AG09309 (cell line): ENCODE measurements at regions not wholly inside any gene's neighbourhood (a gene's known extent, or its start where the extent isn't known, plus 50 kb on each side); places are given as distances from the start of the nearest gene placed in this dataset.

ENCODE experiments used
- DNase-seq: peaks from one replicate; pipeline ENCODE4 v3.0.0-alpha.2; 2010; ENCODE audit warnings: low read depth
- H3K4me3 ChIP-seq: 2 replicates; pipeline ENCODE4 v1.5.1; 2011; ENCODE audit warnings: mild to moderate bottlenecking, low read depth, low read length, moderate library complexity; ENCODE audit not compliant: control insufficient read depth
- TF ChIP-seq, protein P1 (sequence below): IDR thresholded peaks from 2 replicates; pipeline ENCODE4 v1.5.1; 2011; ENCODE audit warnings: mild to moderate bottlenecking, low read depth, low read length, inconsistent platforms; ENCODE audit not compliant: insufficient read depth, control insufficient read depth; ENCODE audit errors: missing control alignments

DNA sequence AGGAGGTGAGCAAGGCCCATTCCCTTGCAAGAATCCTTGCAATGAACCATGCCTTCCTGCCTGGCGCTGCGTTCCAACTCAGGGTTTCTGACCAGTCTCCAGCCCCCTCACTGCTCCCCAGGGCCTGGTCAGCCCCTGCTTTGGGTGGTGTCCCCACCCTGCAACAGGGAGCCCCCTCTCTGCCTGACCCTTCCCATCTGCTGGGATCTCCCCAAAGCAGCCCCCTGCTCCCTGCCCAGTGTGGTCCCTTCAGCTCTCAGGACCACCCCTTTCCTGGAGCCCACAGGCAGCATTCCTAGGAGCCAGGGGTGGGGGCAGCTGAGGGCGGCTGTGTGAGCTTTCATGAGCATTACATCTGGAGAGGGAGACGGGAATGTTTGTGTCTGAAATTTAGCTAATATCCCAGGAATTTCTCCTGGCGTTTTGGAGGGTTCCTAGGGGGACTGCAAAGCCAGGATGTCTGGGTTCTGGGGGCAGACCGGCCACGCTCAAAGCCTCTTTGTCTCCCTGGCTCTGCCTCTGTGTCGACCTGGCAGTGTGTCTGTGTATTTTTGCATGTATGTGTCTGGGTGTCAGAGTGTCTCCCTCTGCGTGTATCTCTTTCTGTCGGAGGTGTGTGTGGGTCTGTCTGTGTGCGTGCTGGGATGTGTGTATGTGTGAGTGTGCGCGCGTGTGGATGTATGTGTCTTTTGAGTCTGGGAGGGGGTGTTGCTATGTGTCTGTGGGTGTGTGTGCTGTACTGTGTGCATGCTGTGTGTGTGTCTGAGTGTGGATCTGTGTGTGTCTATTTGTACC, 300.5 kb upstream of the ZMIZ1 start:
- TF ChIP-seq, protein P1, sequence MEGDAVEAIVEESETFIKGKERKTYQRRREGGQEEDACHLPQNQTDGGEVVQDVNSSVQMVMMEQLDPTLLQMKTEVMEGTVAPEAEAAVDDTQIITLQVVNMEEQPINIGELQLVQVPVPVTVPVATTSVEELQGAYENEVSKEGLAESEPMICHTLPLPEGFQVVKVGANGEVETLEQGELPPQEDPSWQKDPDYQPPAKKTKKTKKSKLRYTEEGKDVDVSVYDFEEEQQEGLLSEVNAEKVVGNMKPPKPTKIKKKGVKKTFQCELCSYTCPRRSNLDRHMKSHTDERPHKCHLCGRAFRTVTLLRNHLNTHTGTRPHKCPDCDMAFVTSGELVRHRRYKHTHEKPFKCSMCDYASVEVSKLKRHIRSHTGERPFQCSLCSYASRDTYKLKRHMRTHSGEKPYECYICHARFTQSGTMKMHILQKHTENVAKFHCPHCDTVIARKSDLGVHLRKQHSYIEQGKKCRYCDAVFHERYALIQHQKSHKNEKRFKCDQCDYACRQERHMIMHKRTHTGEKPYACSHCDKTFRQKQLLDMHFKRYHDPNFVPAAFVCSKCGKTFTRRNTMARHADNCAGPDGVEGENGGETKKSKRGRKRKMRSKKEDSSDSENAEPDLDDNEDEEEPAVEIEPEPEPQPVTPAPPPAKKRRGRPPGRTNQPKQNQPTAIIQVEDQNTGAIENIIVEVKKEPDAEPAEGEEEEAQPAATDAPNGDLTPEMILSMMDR: no peak
- no peak overlapping the region for H3K4me3 ChIP-seq
- DNase-seq: no peak

DNA sequence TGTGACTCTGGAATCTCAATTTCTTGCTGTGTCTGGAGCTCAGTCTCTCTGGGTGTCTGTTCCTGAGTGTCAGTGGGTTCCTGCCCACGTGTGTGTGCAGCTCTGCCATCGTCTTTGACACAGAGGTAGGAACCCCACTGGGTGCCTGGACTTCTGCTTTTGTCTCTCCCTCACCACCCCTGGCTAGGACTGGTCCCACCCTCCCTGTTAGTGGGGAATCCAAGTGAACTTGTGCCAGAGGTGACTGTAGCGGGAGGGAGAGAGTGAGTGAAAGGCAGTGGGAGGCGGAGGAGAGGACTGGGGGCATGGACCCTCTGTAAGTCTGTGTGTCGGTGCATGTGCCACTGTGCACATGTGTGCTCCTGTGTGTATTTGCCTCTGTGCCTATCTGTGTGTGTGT, 299.9 kb upstream of the ZMIZ1 start:
- H3K4me3 ChIP-seq: no peak overlapping the region
- TF ChIP-seq, protein P1: no peak
- no peak for DNase-seq

DNA sequence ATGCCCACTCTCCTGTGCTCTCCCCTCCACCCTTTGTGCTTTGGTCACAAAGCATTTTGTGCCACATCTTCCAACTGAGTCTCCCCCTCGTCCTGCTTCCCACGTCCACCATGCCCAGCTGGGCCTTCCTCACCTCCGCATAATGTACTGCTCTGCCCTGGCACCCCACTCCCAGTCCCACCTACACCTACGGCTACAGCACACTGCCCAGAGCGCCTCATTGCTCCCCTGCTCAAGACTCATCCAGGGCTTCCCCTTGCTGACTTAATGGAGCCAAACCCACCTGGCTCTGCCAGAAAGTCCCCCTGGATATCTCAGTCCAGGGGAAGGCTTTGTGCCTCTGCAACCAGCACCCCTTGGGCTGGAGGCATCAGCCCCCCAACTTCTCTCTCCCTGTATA, 299.2 kb upstream of the ZMIZ1 start:
- DNase-seq: no peak
- TF ChIP-seq, protein P1: no peak

DNA sequence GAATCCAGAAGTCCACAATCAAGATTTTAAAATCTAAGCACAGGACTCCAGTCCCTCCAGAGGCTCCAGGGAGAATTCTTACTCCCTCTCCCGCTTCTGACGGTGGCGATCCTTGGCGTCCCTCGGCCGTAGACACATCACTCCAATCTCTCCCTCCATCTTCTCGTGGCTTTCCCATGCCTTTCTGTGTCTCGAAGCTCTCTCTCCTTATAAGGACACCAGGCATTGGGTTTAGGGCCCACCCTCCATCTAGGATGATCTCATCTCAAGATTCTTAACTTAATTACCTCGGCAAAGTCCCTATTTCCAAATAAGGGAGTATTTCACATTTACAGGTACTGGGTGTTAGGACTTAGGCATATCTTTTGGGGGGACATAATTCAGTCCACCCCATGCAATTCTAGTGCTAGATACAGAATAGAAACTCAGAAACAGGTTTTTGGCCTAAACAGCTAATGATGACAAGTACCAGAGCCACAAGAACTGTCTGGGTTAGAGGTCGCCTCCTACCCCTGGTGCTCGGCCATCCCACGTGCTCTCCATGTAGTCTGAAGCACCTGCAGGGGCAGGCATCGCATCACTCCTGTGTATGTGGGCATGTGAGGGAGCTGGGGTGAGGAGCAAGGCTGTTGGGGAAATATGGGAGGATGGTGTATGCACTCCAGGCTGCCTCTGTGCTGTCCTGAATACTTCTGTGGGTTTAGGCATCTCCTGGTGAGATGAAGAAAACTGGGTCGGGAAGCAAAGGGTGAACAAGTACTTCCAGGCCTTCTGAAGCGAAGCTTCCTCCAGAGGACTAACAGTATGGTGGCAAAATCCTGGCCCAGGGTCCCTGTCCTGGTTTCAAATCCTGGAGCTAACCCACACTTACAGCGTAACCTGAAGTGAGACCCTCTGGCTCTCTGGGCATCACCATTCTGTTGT, 298.3 kb upstream of the ZMIZ1 start:
- no peak overlapping the region for H3K4me3 ChIP-seq
- no peak for DNase-seq
- TF ChIP-seq, protein P1: no peak

More for the DNA sequence above, 299.2 kb upstream of the ZMIZ1 start:
- no peak overlapping the region for H3K4me3 ChIP-seq

DNA sequence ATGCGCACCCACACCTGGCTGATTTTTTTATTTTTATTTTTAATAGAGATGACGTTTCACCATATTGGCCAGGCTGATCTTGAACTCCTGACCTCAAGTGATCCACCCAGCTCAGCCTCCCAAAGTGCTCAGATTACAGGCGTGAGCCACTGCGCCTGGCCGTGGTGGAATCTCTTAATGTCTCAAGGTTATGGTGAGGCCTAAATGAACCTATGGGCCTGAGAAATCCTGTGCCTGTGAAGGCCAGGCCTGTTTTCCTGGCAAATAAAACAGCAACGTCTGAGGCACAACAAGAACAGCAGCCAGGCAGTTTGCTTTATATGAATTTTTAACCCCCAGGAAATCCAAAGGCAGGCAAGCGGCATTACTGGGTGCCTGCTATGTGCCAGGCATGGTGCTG, 297.5 kb upstream of the ZMIZ1 start:
- TF ChIP-seq, protein P1: no peak
- no peak overlapping the region for H3K4me3 ChIP-seq
- no peak for DNase-seq

DNA sequence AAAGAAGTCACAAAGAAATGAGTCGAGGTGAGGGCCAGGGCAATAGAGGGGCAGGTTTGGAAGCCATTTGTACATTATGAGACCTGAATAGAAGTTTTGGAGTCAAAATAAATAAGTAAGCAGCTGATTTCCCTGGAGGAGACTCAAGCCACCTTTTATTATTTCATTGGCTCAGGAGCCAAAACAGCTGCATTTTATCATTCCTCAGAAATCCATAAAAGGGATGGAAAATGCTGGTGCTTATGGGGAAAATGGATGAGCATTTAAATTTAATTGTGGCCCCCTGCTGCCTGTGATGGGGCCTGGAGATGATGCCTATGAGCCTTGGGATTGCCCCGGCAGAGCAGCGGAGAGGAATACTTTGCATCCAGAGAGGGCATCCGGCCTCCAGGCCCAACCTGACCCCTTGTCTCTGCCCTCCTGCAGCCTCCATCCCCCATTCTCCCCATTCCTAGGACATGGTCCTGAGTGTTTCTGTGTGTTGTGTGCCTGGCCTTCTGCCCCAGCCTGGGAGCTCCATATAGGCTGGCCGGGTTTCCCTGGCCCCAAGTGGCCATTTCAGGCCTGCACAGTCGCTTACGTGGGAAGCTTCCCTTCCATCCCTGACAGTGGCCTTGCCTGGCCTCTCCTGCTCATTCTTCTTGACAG, 296.8 kb upstream of the ZMIZ1 start:
- H3K4me3 ChIP-seq: no peak overlapping the region
- DNase-seq: no peak
- TF ChIP-seq, protein P1: no peak
